ENCODE measurements at regions not wholly inside any gene's neighbourhood (a gene's known extent, or its start where the extent isn't known, plus 50 kb on each side); places are given as distances from the start of the nearest gene placed in this dataset.

GRCh38 chr2:103276869-103277268 lies 515.0 kb downstream of the TMEM182 start:
- Histone ChIP-seq H3K36me3 (replicated peaks in 1 of 2; ENCODE audit: control insufficient read depth in 2 of 2, insufficient read depth in 2 of 2, low read length in 2 of 2) (no peaks in the 10 kb centered on the region), H3K23ac (ENCODE audit: low read depth, low read length, poor library complexity) (no peak overlapping the region), H3K14ac (ENCODE audit: low read length) (no peak overlapping the region), H2AK5ac (ENCODE audit: low read depth, low read length) (no peak overlapping the region), H2AFZ (ENCODE audit: low read length) (no peak overlapping the region), H2BK15ac (ENCODE audit: low read length) (no peak overlapping the region), H4K8ac (ENCODE audit: low read depth, low read length) (no peak overlapping the region), H3K9ac (ENCODE audit: low read depth, low read length, poor library complexity) (no peak overlapping the region), H2BK120ac (ENCODE audit: low read depth, low read length) (no peak overlapping the region), H3K4me2 (ENCODE audit: insufficient read depth, low read length, poor library complexity, severe bottlenecking) (no peak overlapping the region), H3K27ac (replicated peaks; ENCODE audit: low read length) (no peak overlapping the region), H3K27me3 (ENCODE audit: control insufficient read depth in 3 of 3, insufficient read depth in 3 of 3, low read depth in 1 of 3, low read length in 3 of 3) (no peaks in the 10 kb centered on the region), H3K79me1 (ENCODE audit: low read depth, low read length) (no peaks in the 10 kb centered on the region), H3K4me3 (ENCODE audit: low read length in 2 of 2) (no peak overlapping the region), H3K4ac (ENCODE audit: low read length) (no peak overlapping the region), H3K18ac (ENCODE audit: low read length) (no peak overlapping the region), H2BK5ac (ENCODE audit: low read length) (no peak overlapping the region), H3K4me1 (ENCODE audit: control insufficient read depth in 2 of 2, insufficient read depth in 1 of 2, low read depth in 1 of 2, low read length in 2 of 2) (no peaks in the 10 kb centered on the region), H4K91ac (ENCODE audit: low read depth, low read length, poor library complexity) (no peak overlapping the region), H2BK12ac (ENCODE audit: low read length) (no peak overlapping the region), H3K9me3 (replicated peaks in 1 of 2; ENCODE audit: control insufficient read depth in 2 of 2, insufficient read depth in 1 of 2, low read depth in 1 of 2, low read length in 2 of 2) (peaks cover 0 to 24% of the 10 kb centered on the region in 2 donors)
- no CpG with 5 or more reads among the region's 2 CpGs for WGBS, 2 donors (ENCODE audit: extremely low coverage in 2 of 2, insufficient read length in 2 of 2, insufficient replicate concordance in 1 of 2)
- DNase-seq (ENCODE audit: low spot score): no peak

- no peak overlapping the region for H2BK5ac ChIP-seq (ENCODE audit: low read length)
- no peak overlapping the region for H3K14ac ChIP-seq (ENCODE audit: low read length)
- H3K4me3 ChIP-seq (ENCODE audit: low read length in 2 of 2): no peak overlapping the region
- H2AFZ ChIP-seq (ENCODE audit: low read length): no peak overlapping the region
- peaks cover 7 to 15% of the 10 kb centered on the region in 2 donors for H3K4me1 ChIP-seq (ENCODE audit: control insufficient read depth in 2 of 2, insufficient read depth in 1 of 2, low read depth in 1 of 2, low read length in 2 of 2)
- no peak overlapping the region for H3K23ac ChIP-seq (ENCODE audit: low read depth, low read length, poor library complexity)
- no peak overlapping the region for H2AK5ac ChIP-seq (ENCODE audit: low read depth, low read length)
- no peak overlapping the region for H3K4me2 ChIP-seq (ENCODE audit: insufficient read depth, low read length, poor library complexity, severe bottlenecking)
- H2BK15ac ChIP-seq (ENCODE audit: low read length): no peak overlapping the region
- no peak overlapping the region for H3K9ac ChIP-seq (ENCODE audit: low read depth, low read length, poor library complexity)
- no peak for DNase-seq (ENCODE audit: low spot score)
- H3K27me3 ChIP-seq (ENCODE audit: control insufficient read depth in 3 of 3, insufficient read depth in 3 of 3, low read depth in 1 of 3, low read length in 3 of 3): peaks cover 0 to 2% (median 0%) of the 10 kb centered on the region in 3 experiments
- no peak overlapping the region for H4K8ac ChIP-seq (ENCODE audit: low read depth, low read length)
- WGBS, 2 donors (ENCODE audit: extremely low coverage in 2 of 2, insufficient read length in 2 of 2, insufficient replicate concordance in 1 of 2): no CpG with 5 or more reads among the region's 4 CpGs
- no peak overlapping the region for H4K91ac ChIP-seq (ENCODE audit: low read depth, low read length, poor library complexity)
- no peak overlapping the region for H2BK120ac ChIP-seq (ENCODE audit: low read depth, low read length)
- no peaks in the 10 kb centered on the region for H3K36me3 ChIP-seq (replicated peaks in 1 of 2; ENCODE audit: control insufficient read depth in 2 of 2, insufficient read depth in 2 of 2, low read length in 2 of 2)
- no peaks in the 10 kb centered on the region for H3K9me3 ChIP-seq (replicated peaks in 1 of 2; ENCODE audit: control insufficient read depth in 2 of 2, insufficient read depth in 1 of 2, low read depth in 1 of 2, low read length in 2 of 2)
- H3K4ac ChIP-seq (ENCODE audit: low read length): no peak overlapping the region
- no peaks in the 10 kb centered on the region for H3K79me1 ChIP-seq (ENCODE audit: low read depth, low read length)
- H2BK12ac ChIP-seq (ENCODE audit: low read length): no peak overlapping the region
- no peak overlapping the region for H3K27ac ChIP-seq (replicated peaks; ENCODE audit: low read length)
- H3K18ac ChIP-seq (ENCODE audit: low read length): no peak overlapping the region
Measured at GRCh38 chr2:103284750-103285149, 522.9 kb downstream of the TMEM182 start.

- Histone ChIP-seq H4K8ac (ENCODE audit: low read depth, low read length) (no peak overlapping the region), H3K14ac (ENCODE audit: low read length) (no peak overlapping the region), H3K18ac (ENCODE audit: low read length) (no peak overlapping the region), H3K36me3 (replicated peaks in 1 of 2; ENCODE audit: control insufficient read depth in 2 of 2, insufficient read depth in 2 of 2, low read length in 2 of 2) (no peaks in the 10 kb centered on the region), H4K91ac (ENCODE audit: low read depth, low read length, poor library complexity) (no peak overlapping the region), H2BK120ac (ENCODE audit: low read depth, low read length) (no peak overlapping the region), H2BK5ac (ENCODE audit: low read length) (no peak overlapping the region), H3K4me1 (ENCODE audit: control insufficient read depth in 2 of 2, insufficient read depth in 1 of 2, low read depth in 1 of 2, low read length in 2 of 2) (peaks cover 7 to 20% of the 10 kb centered on the region in 2 donors), H2AK5ac (ENCODE audit: low read depth, low read length) (no peak overlapping the region), H3K79me1 (ENCODE audit: low read depth, low read length) (no peaks in the 10 kb centered on the region), H2BK15ac (ENCODE audit: low read length) (no peak overlapping the region), H3K4ac (ENCODE audit: low read length) (no peak overlapping the region), H3K23ac (ENCODE audit: low read depth, low read length, poor library complexity) (no peak overlapping the region), H3K9me3 (replicated peaks in 1 of 2; ENCODE audit: control insufficient read depth in 2 of 2, insufficient read depth in 1 of 2, low read depth in 1 of 2, low read length in 2 of 2) (no peaks in the 10 kb centered on the region), H2BK12ac (ENCODE audit: low read length) (no peak overlapping the region), H3K27me3 (ENCODE audit: control insufficient read depth in 3 of 3, insufficient read depth in 3 of 3, low read depth in 1 of 3, low read length in 3 of 3) (peaks cover 0 to 2% (median 0%) of the 10 kb centered on the region in 3 experiments), H3K4me2 (ENCODE audit: insufficient read depth, low read length, poor library complexity, severe bottlenecking) (no peak overlapping the region), H3K9ac (ENCODE audit: low read depth, low read length, poor library complexity) (no peak overlapping the region), H3K4me3 (ENCODE audit: low read length in 2 of 2) (no peak overlapping the region), H2AFZ (ENCODE audit: low read length) (no peak overlapping the region), H3K27ac (replicated peaks; ENCODE audit: low read length) (no peak overlapping the region)
- no CpG with 5 or more reads among the region's 3 CpGs for WGBS, 2 donors (ENCODE audit: extremely low coverage in 2 of 2, insufficient read length in 2 of 2, insufficient replicate concordance in 1 of 2)
- no peak for DNase-seq (ENCODE audit: low spot score)
Measured at GRCh38 chr2:103285354-103285753, 523.5 kb downstream of the TMEM182 start.

GRCh38 chr2:103287746-103288145 lies 525.9 kb downstream of the TMEM182 start:
- Histone ChIP-seq H2BK120ac (ENCODE audit: low read depth, low read length) (no peak overlapping the region), H3K27ac (replicated peaks; ENCODE audit: low read length) (no peak overlapping the region), H3K14ac (ENCODE audit: low read length) (no peak overlapping the region), H2BK5ac (ENCODE audit: low read length) (no peak overlapping the region), H3K4me3 (ENCODE audit: low read length in 2 of 2) (no peak overlapping the region), H3K4ac (ENCODE audit: low read length) (no peak overlapping the region), H3K9ac (ENCODE audit: low read depth, low read length, poor library complexity) (no peak overlapping the region), H3K23ac (ENCODE audit: low read depth, low read length, poor library complexity) (no peak overlapping the region), H3K4me1 (ENCODE audit: control insufficient read depth in 2 of 2, insufficient read depth in 1 of 2, low read depth in 1 of 2, low read length in 2 of 2) (peaks cover 7 to 20% of the 10 kb centered on the region in 2 donors), H3K36me3 (replicated peaks in 1 of 2; ENCODE audit: control insufficient read depth in 2 of 2, insufficient read depth in 2 of 2, low read length in 2 of 2) (no peaks in the 10 kb centered on the region), H4K91ac (ENCODE audit: low read depth, low read length, poor library complexity) (no peak overlapping the region), H3K18ac (ENCODE audit: low read length) (no peak overlapping the region), H3K79me1 (ENCODE audit: low read depth, low read length) (no peaks in the 10 kb centered on the region), H2BK12ac (ENCODE audit: low read length) (no peak overlapping the region), H4K8ac (ENCODE audit: low read depth, low read length) (no peak overlapping the region), H2BK15ac (ENCODE audit: low read length) (no peak overlapping the region), H3K9me3 (replicated peaks in 1 of 2; ENCODE audit: control insufficient read depth in 2 of 2, insufficient read depth in 1 of 2, low read depth in 1 of 2, low read length in 2 of 2) (peaks cover 0 to 3% of the 10 kb centered on the region in 2 donors), H3K27me3 (ENCODE audit: control insufficient read depth in 3 of 3, insufficient read depth in 3 of 3, low read depth in 1 of 3, low read length in 3 of 3) (no peaks in the 10 kb centered on the region), H2AK5ac (ENCODE audit: low read depth, low read length) (no peak overlapping the region), H3K4me2 (ENCODE audit: insufficient read depth, low read length, poor library complexity, severe bottlenecking) (no peak overlapping the region), H2AFZ (ENCODE audit: low read length) (no peak overlapping the region)
- no peak for DNase-seq (ENCODE audit: low spot score)
- WGBS, 2 donors (ENCODE audit: extremely low coverage in 2 of 2, insufficient read length in 2 of 2, insufficient replicate concordance in 1 of 2): no CpG with 5 or more reads among the region's 4 CpGs

Data from neuronal stem cell (in vitro differentiated cells).